NCI-H2227 (cell line): ENCODE measurements at regions not wholly inside any gene's neighbourhood (a gene's known extent, or its start where the extent isn't known, plus 50 kb on each side); places are given as distances from the start of the nearest gene placed in this dataset.
A peak's percentile ranks its signal among the peaks of the same experiment; 100 is the strongest.
"Not testable (repeated sequence)": the region's sequence is repeated elsewhere in the genome, so short reads cannot be mapped to it uniquely, and the experiment has no call there.

ENCODE experiments used
- DNase-seq: peaks from one replicate; lab custom pipeline; 2025; ENCODE audit not compliant: unreplicated experiment; lab: John Stamatoyannopoulos, UW

- DNase-seq: no peak
These were observed 847.7 kb downstream of the NCAM2 start for GRCh38 chr21:21845901-21846300.

- no peak for DNase-seq
These were observed 853.0 kb downstream of the NCAM2 start for GRCh38 chr21:21851205-21851604.

GRCh38 chr21:21851657-21852056 lies 853.4 kb downstream of the NCAM2 start:
- DNase-seq: peak; percentile 26

DNA sequence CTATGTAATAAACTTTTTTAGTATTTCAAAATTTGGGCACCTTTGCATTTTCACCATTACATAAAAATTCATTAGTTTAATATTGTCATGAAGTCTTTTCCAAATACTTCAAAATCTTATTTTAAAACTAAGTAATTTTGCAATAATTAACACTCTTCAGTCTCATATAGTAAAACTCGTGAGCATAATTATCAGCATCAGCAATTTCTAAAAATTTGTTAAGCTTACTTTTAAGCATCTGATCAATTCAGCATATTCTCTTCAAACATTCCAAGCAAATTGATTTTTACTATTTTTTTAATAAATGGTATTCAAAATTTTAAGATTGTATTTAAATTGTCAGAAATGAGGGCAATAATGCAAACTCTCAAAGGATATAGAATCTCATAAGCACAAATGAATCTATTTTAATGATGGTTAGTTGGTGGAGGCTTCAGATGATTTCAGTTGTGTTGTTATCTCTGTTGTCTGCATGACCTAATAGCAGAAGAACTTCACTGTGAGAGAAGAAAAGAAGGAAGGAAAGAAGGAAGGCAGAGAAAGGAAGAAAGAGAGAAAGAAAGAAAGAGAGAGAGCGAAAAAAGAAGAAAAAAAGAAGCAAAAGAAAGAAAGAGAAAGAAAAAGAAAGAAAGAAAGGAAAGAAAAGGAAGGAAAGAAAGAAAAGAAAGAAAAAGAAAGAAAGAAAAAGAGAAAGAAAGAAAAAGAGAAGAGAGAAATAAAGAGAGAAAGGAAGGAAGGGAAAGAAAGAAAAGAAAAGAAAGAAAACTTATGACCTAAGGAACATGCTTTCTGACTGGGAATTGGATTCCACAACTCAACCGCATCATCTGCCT lies 860.5 kb downstream of the NCAM2 start:
- no peak for DNase-seq

- peak; percentile 69 for DNase-seq
These were observed 862.7 kb downstream of the NCAM2 start for GRCh38 chr21:21860888-21861287.

GRCh38 chr21:21864321-21864840 lies 866.2 kb downstream of the NCAM2 start:
- DNase-seq: peak; percentile 65

DNA sequence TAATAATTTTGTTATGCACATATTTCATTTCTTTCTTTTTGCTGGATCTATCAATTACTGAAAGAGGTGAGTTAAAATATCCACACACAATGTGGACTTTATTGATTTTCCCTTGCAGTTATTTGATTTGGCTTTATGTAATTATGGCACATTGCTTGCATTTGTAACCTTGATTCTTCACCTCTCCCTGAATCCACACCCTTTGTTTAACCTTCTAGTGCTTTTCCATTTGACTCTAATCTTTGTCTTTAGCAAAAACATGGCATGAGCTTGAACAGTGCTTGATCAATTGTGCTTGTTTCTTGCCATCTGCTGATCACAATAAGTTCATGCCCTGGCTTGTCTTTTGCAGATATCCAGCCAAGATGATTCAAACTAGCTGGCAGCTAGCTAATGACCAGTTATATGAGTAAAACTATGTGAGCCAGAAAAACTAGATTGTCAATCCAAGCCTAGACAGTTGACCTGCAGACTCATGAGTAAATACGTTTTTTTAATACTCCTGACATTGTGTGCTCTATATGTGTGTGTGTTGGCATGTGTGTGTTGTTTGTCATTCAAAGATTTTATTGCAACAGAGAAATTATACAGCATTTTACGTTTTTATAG lies 899.2 kb downstream of the NCAM2 start:
- DNase-seq: no peak

- no peak for DNase-seq
These were observed 900.6 kb downstream of the NCAM2 start for GRCh38 chr21:21898801-21899200.

DNA sequence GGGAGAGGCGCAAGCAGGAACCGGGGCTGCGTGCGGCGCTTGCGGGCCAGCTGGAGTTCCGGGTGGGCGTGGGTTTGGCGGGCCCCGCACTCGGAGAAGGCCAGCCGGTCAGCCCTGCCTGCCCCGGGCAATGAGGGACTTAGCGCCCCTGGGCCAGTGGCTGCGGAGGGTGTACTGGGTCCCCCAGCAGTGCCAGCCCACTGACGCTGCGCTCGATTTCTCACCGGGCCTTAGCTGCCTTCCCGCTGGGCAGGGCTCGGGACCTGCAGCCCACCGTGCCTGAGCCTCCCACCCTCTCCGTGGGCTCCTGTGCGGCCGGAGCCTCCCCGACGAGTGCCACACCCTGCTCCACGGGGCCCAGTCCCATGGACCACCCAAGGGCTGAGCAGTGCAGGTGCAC lies 904.2 kb downstream of the NCAM2 start:
- not testable (repeated sequence) for DNase-seq

GRCh38 chr21:21907271-21907670 lies 909.1 kb downstream of the NCAM2 start:
- peak; percentile 33 for DNase-seq

GRCh38 chr21:21915816-21916215 lies 917.6 kb downstream of the NCAM2 start:
- DNase-seq: no peak

DNA sequence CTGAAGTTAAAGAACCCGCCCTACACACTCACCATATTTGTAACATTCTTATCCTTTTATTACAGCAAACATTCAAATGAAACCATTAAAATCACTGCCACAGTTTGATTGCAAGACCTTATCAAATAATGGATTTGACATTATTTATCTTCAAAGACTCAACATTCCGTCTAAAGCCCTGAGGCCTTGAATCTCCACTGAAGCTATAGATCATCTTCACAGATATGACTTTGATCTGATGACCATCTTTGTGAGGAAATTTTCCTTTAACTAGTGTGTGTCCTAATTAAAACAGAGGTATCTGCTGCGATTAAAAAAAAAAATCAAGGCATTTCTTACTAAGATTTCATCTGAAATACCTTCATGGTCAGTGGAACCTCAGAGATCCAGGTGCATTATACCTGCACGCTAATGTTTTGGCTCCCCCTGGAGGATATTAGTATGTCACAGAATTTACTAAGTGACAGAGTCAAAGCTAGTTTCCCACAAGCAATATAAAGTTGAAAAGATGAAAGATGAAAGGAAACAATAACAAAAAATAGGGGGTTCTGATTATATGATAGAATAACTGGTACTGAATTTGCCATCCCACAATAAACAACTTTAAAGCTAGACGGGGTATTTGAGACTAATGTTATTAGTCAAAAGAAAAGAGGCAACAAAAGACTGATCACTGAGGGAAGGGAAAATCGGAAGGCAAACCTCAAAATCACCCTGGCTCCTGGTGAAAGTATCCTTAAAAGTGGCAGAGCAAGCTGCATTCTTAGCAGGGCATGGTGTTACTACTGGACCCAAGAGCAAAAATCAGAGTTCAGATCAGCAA lies 923.4 kb downstream of the NCAM2 start:
- peak; percentile 83 for DNase-seq

- DNase-seq: no peak
These were observed 931.0 kb downstream of the NCAM2 start for GRCh38 chr21:21929226-21929625.

- DNase-seq: peak; percentile 62
These were observed 931.6 kb downstream of the NCAM2 start for GRCh38 chr21:21929789-21930188.

- no peak for DNase-seq
These were observed 954.4 kb downstream of the NCAM2 start for GRCh38 chr21:21952566-21952965.

DNA sequence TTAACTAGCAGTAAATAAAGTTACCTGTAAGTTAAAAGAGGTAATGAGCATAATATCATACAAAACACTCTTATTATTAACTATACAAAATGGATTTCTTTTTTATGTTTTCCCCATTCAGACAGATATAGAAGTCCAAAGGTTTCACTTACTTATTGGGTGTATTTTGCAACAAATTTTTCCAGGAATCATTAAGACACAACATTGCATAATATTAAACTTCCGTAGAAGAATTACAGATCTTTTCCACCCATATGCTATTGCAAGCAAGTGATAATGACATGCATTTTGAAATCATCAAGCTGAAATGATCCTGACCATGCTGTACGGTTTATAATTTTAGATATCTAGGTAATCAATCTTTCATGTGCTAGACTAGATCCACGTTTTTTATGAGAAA lies 957.0 kb downstream of the NCAM2 start:
- no peak for DNase-seq

DNA sequence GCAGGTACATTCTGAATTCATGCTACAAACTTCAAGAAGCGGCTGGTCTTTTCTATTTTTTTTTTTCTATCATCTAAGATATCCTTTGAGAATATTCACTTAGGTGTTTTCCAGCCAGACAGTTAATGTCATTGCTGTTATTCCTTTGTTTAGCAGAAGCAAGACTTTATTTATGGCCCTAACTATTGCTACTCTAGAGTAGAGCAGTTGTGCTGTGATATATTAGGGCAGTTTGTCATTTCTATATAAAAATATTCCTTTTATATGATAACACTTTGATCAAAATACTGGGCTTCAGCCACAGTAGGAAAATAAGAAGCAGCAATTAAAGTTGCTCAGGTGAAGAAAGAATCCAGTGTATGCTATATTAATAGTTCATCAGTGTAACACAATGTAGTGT lies 959.3 kb downstream of the NCAM2 start:
- no peak for DNase-seq

DNA sequence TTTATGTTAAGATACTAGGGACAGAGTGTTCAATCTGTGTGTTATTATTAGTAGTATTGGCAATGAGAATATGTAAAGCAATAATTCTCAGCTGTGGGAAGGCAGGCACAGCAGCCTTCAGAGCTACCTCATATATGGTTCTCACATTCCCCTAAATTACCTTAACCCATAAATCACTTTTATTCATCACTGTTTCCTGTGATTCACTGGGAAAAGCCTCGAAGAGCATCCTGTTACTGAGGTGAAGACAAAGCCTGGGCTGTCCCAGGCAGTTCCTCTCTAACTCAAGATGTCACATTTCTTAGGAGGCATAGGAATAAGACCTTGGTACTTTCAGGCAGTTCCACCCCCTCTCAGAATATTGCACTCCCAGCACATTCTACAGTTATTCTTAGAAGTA lies 965.7 kb downstream of the NCAM2 start:
- DNase-seq: no peak

DNA sequence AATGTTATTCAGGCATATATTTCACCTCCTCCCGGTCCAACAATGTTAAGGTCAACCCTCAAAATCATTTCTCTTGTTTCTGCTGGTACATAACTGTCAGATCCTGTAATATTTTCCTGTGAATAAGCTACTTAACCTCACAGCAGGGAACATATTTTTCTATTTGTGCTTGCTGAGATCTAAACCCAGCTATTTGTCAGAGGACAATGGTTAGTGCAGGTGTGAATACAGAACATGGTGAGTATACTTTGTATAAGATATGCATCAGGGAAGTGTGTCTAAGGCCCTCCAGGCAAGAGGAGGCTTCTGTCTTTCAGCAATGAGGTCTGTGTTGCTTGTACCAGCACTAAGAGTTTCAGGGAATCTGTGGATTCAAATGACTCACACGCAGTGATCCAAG lies 970.6 kb downstream of the NCAM2 start:
- DNase-seq: peak; percentile 80

DNA sequence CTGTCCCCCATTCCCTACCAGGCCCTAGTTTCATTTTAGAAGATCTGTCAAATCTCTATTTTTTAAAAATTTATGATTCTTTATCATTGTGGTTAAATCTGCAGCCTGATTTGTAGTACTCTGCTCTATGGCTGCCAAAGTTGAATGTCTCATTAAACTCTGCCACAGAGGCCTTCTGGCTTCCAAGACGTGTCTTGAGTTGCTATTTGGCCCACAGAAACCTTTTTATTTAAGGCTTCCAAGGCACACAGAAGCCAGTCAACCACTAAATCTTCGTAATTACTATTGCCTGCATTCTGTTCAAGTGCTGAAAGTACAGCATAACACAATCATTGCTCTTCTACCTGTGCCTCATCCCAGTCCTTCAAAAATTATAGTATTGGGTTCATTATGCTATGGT lies 971.0 kb downstream of the NCAM2 start:
- peak; percentile 89 for DNase-seq

- peak; percentile 84 for DNase-seq
These were observed 973.2 kb downstream of the NCAM2 start for GRCh38 chr21:21971384-21971783.

DNA sequence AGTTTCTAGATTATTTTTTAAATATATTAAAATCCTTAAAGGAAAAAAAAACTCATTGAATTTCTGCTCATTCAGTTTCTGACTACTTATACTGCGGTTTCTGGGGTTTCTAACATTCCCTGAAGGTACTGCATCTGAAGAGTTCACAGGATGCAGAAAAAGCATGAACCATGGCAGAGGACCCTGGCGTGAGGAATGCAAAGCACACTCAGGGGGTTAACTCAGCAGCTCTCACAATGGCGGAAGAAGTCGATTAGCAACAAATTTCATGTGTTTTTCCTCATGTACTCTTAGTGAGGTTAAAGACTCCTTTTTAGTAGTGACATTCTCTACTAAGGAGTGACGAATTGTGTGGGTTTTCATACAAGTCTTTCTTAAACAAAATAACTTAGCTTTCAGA lies 975.6 kb downstream of the NCAM2 start:
- DNase-seq: peak; percentile 78
